ENCODE measurements at regions not wholly inside any gene's neighbourhood (a gene's known extent, or its start where the extent isn't known, plus 50 kb on each side); places are given as distances from the start of the nearest gene placed in this dataset.

DNA sequence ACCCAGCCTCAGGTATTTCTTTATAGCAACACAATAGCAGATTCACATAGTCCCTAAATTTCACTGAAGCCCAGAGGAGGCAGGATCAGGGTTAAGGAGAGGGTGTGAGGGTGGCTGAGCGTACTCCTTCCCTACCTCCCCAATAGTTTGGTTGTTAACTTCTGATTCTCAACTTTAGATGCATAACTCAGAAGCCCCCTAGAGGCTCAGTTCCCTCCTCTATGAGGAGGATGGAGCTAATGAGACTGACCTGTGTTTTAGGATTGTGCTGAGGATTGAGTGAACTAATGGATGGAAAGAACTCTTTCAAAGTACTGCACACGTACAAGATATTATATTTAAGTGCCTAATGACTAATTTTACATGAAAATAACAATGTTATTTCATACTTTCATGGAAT lies 249.3 kb upstream of the SOX14 start:
- no peak overlapping the region for H3K27ac ChIP-seq
- intact Hi-C loops (cut with DNase I): no loop called here
- no peaks in the 10 kb centered on the region for H3K27me3 ChIP-seq
- H3K9me3 ChIP-seq: no peaks in the 10 kb centered on the region
- no peak overlapping the region for H3K4me3 ChIP-seq
- DNase-seq (no peak), ATAC-seq (no peak)
- no peaks in the 10 kb centered on the region for H3K4me1 ChIP-seq
- no peaks in the 10 kb centered on the region for H3K36me3 ChIP-seq
- TF ChIP-seq, protein P1, sequence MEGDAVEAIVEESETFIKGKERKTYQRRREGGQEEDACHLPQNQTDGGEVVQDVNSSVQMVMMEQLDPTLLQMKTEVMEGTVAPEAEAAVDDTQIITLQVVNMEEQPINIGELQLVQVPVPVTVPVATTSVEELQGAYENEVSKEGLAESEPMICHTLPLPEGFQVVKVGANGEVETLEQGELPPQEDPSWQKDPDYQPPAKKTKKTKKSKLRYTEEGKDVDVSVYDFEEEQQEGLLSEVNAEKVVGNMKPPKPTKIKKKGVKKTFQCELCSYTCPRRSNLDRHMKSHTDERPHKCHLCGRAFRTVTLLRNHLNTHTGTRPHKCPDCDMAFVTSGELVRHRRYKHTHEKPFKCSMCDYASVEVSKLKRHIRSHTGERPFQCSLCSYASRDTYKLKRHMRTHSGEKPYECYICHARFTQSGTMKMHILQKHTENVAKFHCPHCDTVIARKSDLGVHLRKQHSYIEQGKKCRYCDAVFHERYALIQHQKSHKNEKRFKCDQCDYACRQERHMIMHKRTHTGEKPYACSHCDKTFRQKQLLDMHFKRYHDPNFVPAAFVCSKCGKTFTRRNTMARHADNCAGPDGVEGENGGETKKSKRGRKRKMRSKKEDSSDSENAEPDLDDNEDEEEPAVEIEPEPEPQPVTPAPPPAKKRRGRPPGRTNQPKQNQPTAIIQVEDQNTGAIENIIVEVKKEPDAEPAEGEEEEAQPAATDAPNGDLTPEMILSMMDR (IDR thresholded peaks at IDR 0.05): no peak

DNA sequence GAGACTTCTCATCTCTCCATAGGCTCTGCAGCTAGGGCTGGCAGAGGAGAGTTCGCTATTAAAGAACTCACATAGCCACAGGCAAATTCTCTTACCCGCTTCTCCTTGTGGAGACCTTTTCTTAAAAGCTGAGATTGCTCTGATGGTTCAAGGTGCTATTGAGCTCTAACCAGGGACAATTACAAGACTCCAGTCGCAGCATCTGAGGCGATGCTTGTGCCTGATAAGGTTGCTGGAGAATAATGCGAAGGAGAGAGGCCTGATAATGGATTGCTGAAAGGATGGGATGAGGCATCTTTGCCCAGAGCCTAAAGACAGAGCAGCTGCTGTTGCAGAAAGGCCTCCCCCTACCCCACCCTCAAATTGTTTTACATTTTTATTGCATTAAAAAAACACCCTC lies 244.5 kb upstream of the SOX14 start:
- intact Hi-C loops (cut with DNase I): no loop called here
- no peaks in the 10 kb centered on the region for H3K27me3 ChIP-seq
- TF ChIP-seq, protein P1 (IDR thresholded peaks at IDR 0.05): no peak
- no peak overlapping the region for H3K4me3 ChIP-seq
- no peaks in the 10 kb centered on the region for H3K4me1 ChIP-seq
- DNase-seq (no peak), ATAC-seq (no peak)
- H3K27ac ChIP-seq: no peak overlapping the region
- H3K9me3 ChIP-seq: no peaks in the 10 kb centered on the region
- no peaks in the 10 kb centered on the region for H3K36me3 ChIP-seq

DNA sequence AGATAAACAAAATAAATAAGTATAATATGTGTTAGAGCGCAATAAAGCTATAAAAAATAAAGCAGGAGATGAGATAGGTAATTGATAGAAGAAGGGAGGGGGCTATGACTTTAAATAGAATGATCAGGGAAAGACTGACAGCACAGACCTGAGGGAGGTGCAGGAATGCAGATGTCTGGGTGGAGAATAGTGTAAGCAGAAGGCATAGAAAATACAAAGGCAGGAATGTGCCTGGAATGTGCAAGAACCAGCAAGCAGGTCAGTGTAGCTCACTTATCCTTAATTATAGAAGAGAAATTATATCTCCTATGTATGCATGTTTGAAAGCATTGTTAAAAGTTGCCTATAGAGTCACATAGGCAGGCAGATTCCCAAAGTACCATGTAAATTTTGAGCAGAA lies 239.4 kb upstream of the SOX14 start:
- intact Hi-C loops (cut with DNase I): no loop called here
- Histone ChIP-seq H3K9me3 (no peaks in the 10 kb centered on the region), H3K27me3 (no peaks in the 10 kb centered on the region), H3K4me1 (no peaks in the 10 kb centered on the region), H3K36me3 (no peaks in the 10 kb centered on the region), H3K27ac (no peak overlapping the region), H3K4me3 (no peak overlapping the region)
- no peak for DNase-seq
- ATAC-seq: no peak
- TF ChIP-seq, protein P1 (IDR thresholded peaks at IDR 0.05): no peak

DNA sequence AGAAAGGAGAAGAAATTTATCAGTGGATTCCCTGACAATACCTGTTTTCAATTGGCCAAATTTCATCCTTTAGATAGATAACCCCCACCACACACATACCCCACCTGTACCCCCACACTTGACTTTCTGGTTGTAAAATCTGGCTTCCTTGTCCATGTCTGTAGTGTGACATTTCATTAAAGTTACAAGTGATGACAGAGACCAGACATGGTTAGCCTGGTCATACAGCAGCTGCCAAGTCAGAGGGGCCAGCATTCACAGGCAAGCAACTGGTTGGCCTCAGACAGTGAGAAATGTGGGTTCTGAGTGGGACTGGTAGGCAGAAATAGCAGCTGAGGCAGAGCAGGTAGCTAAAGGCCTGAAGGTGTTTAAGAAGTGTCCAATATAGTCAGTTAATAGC lies 238.6 kb upstream of the SOX14 start:
- Histone ChIP-seq H3K27me3 (no peaks in the 10 kb centered on the region), H3K27ac (no peak overlapping the region), H3K36me3 (no peaks in the 10 kb centered on the region), H3K4me3 (no peak overlapping the region), H3K4me1 (no peaks in the 10 kb centered on the region), H3K9me3 (no peaks in the 10 kb centered on the region)
- TF ChIP-seq, protein P1 (IDR thresholded peaks at IDR 0.05): no peak
- intact Hi-C loops (cut with DNase I): no loop called here
- DNase-seq (no peak), ATAC-seq (no peak)

DNA sequence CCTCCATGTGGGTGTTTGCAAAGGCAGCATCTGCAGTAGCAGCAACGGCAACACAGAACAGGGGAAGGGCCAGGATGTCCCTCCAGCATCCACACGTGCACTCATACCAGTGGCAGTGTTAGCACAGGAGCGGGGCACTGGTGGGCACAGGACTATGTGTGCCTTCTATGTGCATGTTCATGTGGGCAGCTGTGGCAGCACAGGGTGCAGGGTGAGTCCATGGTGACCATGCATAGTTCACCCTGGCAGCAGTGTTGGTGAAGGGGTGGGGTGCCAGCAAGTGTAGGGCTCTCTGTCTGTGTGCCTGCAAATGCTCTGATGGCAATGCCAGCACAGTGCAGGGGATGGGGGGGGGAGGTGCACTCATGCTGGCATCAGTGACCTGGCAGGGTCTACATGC lies 222.1 kb upstream of the SOX14 start:
- DNase-seq: peak in 1 of 4 donors; percentile 50
- no peak for ATAC-seq
- Histone ChIP-seq H3K9me3 (peaks cover 0 to 24% of the 10 kb centered on the region in 2 donors), H3K4me1 (no peaks in the 10 kb centered on the region), H3K27ac (no peak overlapping the region), H3K27me3 (no peaks in the 10 kb centered on the region), H3K4me3 (no peak overlapping the region), H3K36me3 (no peaks in the 10 kb centered on the region)
- intact Hi-C loops (cut with DNase I): no loop called here
- TF ChIP-seq, protein P1 (IDR thresholded peaks at IDR 0.05): no peak
